ENCODE measurements at regions not wholly inside any gene's neighbourhood (a gene's known extent, or its start where the extent isn't known, plus 50 kb on each side); places are given as distances from the start of the nearest gene placed in this dataset.

DNA sequence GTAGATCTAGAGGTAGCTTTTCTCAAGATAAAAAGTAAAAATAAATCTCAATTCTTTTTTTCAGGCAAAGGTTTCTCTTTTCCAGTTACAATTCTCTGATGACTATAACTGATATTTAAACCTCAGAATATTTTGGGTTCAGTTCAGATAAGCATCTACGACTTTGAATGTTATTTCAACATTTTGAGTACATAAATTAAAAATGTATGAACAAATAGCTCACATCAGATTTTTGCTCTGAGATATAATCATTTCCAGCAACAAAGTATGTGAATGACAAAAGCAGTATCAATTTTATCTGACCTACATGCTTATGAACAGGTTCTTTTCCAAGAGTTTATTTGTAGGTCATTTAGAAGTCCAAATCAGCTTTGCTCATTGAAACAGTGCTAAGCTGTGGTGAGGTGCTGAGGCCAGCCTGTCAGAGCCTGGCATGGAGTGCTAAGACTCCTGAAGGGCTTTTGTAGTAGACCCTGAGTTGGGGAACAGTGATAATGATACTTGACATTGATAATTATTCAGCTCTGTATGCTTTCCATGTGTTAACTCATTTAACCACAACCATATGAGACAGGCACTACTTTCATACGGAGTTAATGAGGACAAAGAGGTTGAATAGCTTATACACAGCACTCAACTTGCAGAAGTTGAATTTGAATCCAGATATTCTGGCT, 205.0 kb upstream of the DCN start:
- H3K27ac ChIP-seq (ENCODE audit: low read length), result no peak overlapping the region
- intact Hi-C loops (cut with micrococcal nuclease; ENCODE audit: unreplicated experiment), result loop anchor here (10.0 kb wide), 1 partner anchor 177 kb away; no protein-coding TSS in a partner anchor
- DNase-seq (ENCODE audit: low read depth, low spot score) (no peak), ATAC-seq (no peak)
- H3K4me3 ChIP-seq (ENCODE audit: low read depth in 2 of 2, low read length in 2 of 2), result no peak overlapping the region
- H3K27me3 ChIP-seq (ENCODE audit: control insufficient read depth, insufficient read depth, low read length), result no peaks in the 10 kb centered on the region
- TF ChIP-seq SIN3A (IDR thresholded peaks at IDR 0.05; ENCODE audit: borderline replicate concordance, insufficient read depth, low read depth, low read length), result no peak
- TF ChIP-seq POLR2AphosphoS5 (IDR thresholded peaks at IDR 0.05; ENCODE audit: low read depth, low read length), result no peak
- TF ChIP-seq, protein P1, sequence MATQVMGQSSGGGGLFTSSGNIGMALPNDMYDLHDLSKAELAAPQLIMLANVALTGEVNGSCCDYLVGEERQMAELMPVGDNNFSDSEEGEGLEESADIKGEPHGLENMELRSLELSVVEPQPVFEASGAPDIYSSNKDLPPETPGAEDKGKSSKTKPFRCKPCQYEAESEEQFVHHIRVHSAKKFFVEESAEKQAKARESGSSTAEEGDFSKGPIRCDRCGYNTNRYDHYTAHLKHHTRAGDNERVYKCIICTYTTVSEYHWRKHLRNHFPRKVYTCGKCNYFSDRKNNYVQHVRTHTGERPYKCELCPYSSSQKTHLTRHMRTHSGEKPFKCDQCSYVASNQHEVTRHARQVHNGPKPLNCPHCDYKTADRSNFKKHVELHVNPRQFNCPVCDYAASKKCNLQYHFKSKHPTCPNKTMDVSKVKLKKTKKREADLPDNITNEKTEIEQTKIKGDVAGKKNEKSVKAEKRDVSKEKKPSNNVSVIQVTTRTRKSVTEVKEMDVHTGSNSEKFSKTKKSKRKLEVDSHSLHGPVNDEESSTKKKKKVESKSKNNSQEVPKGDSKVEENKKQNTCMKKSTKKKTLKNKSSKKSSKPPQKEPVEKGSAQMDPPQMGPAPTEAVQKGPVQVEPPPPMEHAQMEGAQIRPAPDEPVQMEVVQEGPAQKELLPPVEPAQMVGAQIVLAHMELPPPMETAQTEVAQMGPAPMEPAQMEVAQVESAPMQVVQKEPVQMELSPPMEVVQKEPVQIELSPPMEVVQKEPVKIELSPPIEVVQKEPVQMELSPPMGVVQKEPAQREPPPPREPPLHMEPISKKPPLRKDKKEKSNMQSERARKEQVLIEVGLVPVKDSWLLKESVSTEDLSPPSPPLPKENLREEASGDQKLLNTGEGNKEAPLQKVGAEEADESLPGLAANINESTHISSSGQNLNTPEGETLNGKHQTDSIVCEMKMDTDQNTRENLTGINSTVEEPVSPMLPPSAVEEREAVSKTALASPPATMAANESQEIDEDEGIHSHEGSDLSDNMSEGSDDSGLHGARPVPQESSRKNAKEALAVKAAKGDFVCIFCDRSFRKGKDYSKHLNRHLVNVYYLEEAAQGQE (IDR thresholded peaks at IDR 0.05; ENCODE audit: insufficient read depth in 1 of 2, low read depth in 2 of 2, low read length in 1 of 2), result no peak
- TF ChIP-seq, protein P2, sequence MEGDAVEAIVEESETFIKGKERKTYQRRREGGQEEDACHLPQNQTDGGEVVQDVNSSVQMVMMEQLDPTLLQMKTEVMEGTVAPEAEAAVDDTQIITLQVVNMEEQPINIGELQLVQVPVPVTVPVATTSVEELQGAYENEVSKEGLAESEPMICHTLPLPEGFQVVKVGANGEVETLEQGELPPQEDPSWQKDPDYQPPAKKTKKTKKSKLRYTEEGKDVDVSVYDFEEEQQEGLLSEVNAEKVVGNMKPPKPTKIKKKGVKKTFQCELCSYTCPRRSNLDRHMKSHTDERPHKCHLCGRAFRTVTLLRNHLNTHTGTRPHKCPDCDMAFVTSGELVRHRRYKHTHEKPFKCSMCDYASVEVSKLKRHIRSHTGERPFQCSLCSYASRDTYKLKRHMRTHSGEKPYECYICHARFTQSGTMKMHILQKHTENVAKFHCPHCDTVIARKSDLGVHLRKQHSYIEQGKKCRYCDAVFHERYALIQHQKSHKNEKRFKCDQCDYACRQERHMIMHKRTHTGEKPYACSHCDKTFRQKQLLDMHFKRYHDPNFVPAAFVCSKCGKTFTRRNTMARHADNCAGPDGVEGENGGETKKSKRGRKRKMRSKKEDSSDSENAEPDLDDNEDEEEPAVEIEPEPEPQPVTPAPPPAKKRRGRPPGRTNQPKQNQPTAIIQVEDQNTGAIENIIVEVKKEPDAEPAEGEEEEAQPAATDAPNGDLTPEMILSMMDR (IDR thresholded peaks at IDR 0.05), result no peak
- no peak for TF ChIP-seq TCF7L2 (IDR thresholded peaks at IDR 0.05; ENCODE audit: low read depth, low read length)
- ChIA-PET POLR2A (no interaction called here), CTCF (interaction anchor here (0.6 kb wide), 1 partner anchor 409 kb away, joined by 5 read pairs; no protein-coding TSS in a partner anchor)
- in situ Hi-C loops (cut with HindIII; ENCODE audit: low pct_unique_long_range_greater_than_20kb, low sequenced_read_pairs), result no loop called here
- H3K9me3 ChIP-seq (ENCODE audit: control insufficient read depth, insufficient read depth, low read depth, low read length), result no peaks in the 10 kb centered on the region
- no peaks in the 10 kb centered on the region for H3K36me3 ChIP-seq (ENCODE audit: control insufficient read depth, insufficient read depth, low read length)
- no TSS peak for BruUV-seq (replicated peaks)
- H3K4me1 ChIP-seq (ENCODE audit: control insufficient read depth, insufficient read depth, low read length), result no peaks in the 10 kb centered on the region

DNA sequence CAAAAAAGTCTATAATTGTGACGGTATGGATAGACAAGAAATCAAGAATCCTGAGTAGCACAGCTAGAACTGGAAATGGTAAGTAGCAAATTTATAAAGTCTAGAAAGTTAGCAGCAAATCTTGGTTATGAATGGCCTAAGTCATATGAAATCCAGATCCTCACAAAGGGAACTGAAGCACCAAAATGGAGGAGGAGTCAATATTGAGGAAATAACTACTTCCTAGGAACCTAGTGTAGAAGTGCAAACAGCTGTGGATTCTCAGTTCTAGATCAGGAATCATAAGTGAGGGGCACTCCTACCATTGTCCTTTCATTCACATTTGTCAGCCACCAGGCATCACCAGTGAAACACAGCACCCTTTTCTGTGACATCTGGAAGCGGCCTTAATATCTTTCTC, 202.2 kb upstream of the DCN start:
- TF ChIP-seq, protein P1 (IDR thresholded peaks at IDR 0.05; ENCODE audit: insufficient read depth in 1 of 2, low read depth in 2 of 2, low read length in 1 of 2), result no peak
- TF ChIP-seq, protein P2 (IDR thresholded peaks at IDR 0.05), result no peak
- TF ChIP-seq TCF7L2 (IDR thresholded peaks at IDR 0.05; ENCODE audit: low read depth, low read length) (no peak), POLR2AphosphoS5 (IDR thresholded peaks at IDR 0.05; ENCODE audit: low read depth, low read length) (no peak), SIN3A (IDR thresholded peaks at IDR 0.05; ENCODE audit: borderline replicate concordance, insufficient read depth, low read depth, low read length) (no peak)
- ATAC-seq (no peak), DNase-seq (ENCODE audit: low read depth, low spot score) (no peak)
- Histone ChIP-seq H3K36me3 (ENCODE audit: control insufficient read depth, insufficient read depth, low read length) (no peaks in the 10 kb centered on the region), H3K4me1 (ENCODE audit: control insufficient read depth, insufficient read depth, low read length) (peaks cover 3% of the 10 kb centered on the region; the same call in 1 of the 2 replicates), H3K4me3 (ENCODE audit: low read depth in 2 of 2, low read length in 2 of 2) (no peak overlapping the region), H3K9me3 (ENCODE audit: control insufficient read depth, insufficient read depth, low read depth, low read length) (no peaks in the 10 kb centered on the region), H3K27ac (ENCODE audit: low read length) (no peak overlapping the region), H3K27me3 (ENCODE audit: control insufficient read depth, insufficient read depth, low read length) (0 out of 2 replicates have a peak, but pooled peaks cover 6% of the 10 kb centered on the region)
- ChIA-PET CTCF (no interaction called here), POLR2A (no interaction called here)
- no TSS peak for BruUV-seq (replicated peaks)
- in situ Hi-C loops (cut with HindIII; ENCODE audit: low pct_unique_long_range_greater_than_20kb, low sequenced_read_pairs) (no loop called here), intact Hi-C loops (cut with micrococcal nuclease; ENCODE audit: unreplicated experiment) (loop anchor here (5.0 to 10.0 kb wide), 2 partner anchors 180 to 1267 kb away; no protein-coding TSS in a partner anchor)
